Uterus (tissue), 2 donors: ENCODE measurements at regions not wholly inside any gene's neighbourhood (a gene's known extent, or its start where the extent isn't known, plus 50 kb on each side); places are given as distances from the start of the nearest gene placed in this dataset.

Source experiments
- POLR2A ChIP-seq, 2 donors: fragments of 450-650 bp; IDR thresholded peaks; one replicate each; pipeline ENCODE4 v1.6.1; 2016; ENCODE audit warnings: antibody characterized with exemption in 2 of 2, mild to moderate bottlenecking in 1 of 2, moderate library complexity in 1 of 2
- TF ChIP-seq, protein P1 (sequence below), 4 experiments: fragments of 200-600 bp in 2 of 4; fragments of 450-650 bp in 2 of 4; sonication (generic) in 2 of 4; IDR thresholded peaks; one replicate each; pipeline ENCODE4 v1.5.1; 2016 to 2019; ENCODE audit warnings: antibody characterized with exemption in 4 of 4, mild to moderate bottlenecking in 2 of 4, moderate library complexity in 1 of 4

- TF ChIP-seq, protein P1, sequence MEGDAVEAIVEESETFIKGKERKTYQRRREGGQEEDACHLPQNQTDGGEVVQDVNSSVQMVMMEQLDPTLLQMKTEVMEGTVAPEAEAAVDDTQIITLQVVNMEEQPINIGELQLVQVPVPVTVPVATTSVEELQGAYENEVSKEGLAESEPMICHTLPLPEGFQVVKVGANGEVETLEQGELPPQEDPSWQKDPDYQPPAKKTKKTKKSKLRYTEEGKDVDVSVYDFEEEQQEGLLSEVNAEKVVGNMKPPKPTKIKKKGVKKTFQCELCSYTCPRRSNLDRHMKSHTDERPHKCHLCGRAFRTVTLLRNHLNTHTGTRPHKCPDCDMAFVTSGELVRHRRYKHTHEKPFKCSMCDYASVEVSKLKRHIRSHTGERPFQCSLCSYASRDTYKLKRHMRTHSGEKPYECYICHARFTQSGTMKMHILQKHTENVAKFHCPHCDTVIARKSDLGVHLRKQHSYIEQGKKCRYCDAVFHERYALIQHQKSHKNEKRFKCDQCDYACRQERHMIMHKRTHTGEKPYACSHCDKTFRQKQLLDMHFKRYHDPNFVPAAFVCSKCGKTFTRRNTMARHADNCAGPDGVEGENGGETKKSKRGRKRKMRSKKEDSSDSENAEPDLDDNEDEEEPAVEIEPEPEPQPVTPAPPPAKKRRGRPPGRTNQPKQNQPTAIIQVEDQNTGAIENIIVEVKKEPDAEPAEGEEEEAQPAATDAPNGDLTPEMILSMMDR (IDR thresholded peaks at IDR 0.05), result no peak
- no peak for TF ChIP-seq POLR2A (IDR thresholded peaks at IDR 0.05)
Observed at GRCh38 chr1:173360487-173361063, 116.6 kb upstream of the PRDX6 start.
